Fibroblast of skin of left quadriceps (primary cell): ENCODE measurements at regions not wholly inside any gene's neighbourhood (a gene's known extent, or its start where the extent isn't known, plus 50 kb on each side); places are given as distances from the start of the nearest gene placed in this dataset.
"Not testable (repeated sequence)": the region's sequence is repeated elsewhere in the genome, so short reads cannot be mapped to it uniquely, and the experiment has no call there.

Experiments
- DNase-seq, 2 experiments: peaks; one replicate each; pipeline ENCODE4 v3.0.0-alpha.2; 2013; ENCODE audit warnings: low read depth in 2 of 2

DNA sequence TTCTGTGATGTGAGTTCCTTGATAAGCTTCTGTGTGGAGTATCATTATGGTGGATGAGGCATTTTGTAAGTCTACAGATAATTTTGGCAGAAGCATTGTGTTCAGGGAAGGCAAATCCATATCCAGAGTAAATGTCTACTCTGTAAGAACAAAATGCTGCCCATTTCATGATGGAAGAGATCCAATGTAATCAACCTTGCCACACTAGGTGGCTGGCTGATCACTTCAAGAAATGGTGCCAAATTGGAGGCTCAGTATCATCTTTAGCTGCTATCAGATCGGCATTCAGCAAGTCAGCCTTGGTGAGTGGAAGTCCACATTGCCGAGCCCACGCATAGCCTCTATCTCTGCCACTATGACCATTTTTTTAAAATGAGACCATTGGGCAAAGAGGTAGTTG is 565.8 kb upstream of the USP24 start:
- no peak for DNase-seq

DNA sequence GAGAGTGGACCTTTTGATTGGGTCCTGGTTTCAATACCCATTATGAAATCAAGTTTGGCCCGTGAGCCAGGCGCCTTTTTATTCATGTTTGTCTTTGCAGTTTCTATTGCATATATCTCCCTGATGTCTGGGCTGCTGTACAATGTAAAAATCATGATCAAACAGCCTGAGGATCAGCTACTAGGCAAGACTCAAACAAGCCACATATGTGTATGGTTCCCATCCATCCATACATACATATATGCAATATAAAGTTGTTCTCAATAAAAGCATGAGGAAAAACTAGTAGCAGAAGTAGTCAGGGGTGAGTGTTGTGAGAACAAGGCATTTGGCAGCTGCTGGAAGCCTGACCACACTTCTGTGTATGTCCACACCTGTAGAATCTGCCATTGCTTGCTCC is 562.4 kb upstream of the USP24 start:
- DNase-seq: no peak

DNA sequence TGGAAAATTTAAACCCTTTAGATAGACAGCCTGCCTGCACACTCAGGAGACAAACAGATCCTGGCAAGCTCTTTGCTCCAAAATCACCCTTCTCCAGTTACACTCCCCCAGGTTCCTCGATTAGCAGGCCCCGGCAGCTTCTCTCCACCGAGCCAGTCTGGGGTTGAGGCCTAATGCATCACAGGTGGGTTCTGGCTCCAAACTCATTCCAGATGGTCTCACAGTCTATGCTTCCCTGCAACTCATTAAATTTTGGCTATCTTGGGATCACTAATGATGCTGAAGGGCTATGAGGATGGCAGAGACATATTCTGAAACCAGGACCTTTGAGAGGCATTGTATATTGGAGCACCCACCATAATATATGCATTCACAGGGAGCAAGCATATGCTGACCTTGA is 559.8 kb upstream of the USP24 start:
- peak; percentile 76 to 78 for DNase-seq

DNA sequence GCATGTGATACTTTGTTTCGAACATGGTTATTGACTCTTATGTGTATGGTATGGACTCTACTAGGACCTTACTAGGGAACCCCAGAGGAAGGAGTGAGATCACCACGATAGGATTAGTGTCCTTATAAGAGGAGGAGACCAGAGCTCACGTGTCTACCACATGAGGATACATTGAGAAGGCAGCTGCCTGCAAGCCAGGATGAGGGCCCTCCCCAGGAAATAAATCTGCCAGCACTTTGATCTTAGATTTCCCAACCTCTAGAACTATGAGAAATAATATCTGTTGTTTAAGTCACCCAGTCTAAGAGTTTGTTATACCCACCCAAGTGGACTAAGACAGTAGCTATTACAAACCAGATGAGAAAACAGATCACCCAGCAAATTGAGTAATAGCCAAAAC is 559.3 kb upstream of the USP24 start:
- DNase-seq: peak; percentile 27 to 34

DNA sequence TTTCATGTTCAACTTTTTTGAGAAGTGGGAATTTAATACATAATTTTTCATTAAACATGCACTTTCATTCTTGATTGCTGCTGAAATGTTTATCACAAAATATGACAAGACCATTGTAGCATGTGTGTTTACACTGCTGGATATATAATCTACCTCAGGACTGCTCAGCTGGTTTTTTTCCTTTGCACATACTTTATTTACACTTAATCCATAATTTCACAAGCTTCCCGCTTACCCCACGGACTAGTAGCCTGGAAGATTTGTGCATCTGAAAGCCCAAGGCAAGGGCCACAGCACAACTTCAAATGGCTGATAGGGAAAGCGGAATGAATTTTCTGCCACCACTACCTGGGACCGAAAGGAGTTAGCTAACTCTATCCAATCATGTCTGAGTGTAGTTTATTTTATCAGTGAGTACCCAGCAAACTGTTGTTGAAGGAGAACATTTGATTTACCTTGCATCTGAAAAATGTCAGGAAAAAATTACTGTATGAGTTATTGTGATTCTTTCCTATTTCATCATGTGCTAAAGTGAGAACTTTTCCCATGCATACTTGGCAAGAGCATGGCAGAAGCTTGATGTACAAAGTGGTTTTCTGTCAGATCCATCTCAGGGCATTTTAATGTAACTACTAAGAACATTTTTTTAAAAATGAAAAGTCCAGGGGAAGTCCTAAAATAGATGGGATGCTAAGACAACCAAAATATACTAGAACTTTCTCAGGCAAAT is 558.2 kb upstream of the USP24 start:
- DNase-seq: no peak

DNA sequence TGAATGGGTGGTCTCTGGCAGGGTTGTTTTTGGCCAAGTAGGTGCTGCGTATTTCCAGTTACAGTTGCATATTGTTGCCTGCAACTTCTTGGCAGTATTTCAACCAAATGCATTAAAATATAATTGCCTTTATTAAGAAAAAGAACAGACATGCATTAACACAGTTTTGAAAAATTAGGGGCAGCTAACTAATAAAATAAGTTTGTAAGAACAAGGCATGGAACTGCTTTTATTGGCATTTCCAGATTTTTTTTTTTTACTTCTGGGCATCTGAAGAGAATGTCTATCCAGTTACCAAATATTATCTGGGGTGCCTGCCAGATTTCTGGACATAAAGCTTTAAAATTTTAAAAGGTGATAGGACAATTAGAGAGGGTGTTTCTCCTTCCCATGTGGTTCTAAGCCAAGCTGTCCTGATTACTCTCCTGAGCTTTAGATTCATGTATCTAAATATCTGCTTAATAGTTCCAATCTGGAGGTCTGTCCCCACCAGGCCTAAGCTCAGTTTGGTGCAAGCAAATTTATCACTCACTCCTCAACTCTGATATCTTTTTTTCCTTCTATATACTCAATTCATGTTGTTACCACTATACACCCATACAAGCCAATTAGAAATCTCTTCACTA is 553.3 kb upstream of the USP24 start:
- DNase-seq: no peak

DNA sequence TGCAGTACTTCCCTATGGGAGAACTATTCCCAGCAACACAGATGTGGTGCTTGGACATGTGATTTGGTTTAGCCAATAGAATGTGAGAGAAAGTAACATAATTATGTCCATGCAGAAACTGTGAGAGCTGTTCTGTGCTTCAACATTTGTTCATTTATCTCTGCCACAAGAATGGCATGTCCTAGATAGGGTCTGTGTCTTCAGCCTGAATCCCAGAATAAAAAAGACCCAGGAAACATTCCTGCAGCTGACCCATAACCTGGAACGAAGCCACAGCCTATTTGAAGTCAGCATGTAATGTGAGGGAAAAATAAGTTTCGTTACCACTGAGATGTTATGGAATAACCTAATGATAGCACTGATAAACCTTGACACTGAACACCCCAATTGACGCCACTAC is 552.0 kb upstream of the USP24 start:
- DNase-seq: no peak

DNA sequence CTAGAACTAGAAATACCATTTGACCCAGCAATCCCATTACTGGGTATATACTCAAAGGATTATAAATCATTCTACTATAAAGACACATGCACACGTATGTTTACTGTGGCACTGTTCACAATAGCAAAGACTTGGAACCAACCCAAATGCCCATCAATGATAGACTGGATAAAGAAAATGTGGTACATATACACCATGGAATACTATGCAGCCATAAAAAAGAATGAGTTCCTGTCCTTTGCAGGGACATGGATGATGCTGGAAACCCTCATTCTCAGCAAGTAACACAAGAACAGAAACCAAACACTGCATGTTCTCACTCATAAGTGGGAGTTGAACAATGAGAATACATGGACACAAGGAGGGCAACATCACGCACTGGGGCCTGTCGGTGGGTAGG is 550.3 kb upstream of the USP24 start:
- not testable (repeated sequence) for DNase-seq

DNA sequence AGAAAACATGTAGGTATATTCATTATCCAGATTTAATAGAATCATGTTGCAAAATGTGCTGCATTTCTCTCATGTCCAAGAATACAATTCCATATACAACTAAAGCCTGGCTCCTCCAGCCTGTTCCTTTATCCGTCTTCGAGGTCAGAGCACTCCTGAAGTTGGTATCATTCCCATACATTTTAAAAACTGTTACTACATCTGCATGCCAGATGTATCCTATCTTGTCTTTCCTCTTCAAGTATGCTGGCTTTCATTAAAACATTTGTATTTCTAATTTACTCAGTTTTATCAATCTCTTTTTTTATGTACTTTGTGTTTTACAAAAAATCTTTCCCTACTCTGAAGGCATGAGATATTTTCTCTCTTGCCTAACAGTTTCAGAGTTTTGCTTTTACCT is 536.6 kb upstream of the USP24 start:
- DNase-seq: peak; percentile 36 to 47

DNA sequence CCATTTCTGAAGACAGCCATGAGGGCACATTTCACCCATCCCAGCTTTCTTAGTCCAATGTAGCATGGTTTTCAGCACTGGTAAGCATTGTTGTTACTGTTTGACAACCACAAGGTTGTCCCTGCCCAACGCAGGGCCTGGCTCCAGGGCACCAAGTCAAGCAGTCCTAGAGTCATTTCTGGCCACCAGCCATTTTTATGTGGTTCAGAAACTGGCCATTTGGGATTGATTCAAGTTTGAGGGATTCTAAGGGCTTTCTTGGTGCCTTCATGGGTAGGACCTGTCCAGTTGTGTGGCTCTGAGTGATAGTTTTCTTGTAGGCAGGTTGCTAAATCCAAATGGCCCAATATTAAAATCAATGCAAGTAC is 535.4 kb upstream of the USP24 start:
- DNase-seq: no peak

DNA sequence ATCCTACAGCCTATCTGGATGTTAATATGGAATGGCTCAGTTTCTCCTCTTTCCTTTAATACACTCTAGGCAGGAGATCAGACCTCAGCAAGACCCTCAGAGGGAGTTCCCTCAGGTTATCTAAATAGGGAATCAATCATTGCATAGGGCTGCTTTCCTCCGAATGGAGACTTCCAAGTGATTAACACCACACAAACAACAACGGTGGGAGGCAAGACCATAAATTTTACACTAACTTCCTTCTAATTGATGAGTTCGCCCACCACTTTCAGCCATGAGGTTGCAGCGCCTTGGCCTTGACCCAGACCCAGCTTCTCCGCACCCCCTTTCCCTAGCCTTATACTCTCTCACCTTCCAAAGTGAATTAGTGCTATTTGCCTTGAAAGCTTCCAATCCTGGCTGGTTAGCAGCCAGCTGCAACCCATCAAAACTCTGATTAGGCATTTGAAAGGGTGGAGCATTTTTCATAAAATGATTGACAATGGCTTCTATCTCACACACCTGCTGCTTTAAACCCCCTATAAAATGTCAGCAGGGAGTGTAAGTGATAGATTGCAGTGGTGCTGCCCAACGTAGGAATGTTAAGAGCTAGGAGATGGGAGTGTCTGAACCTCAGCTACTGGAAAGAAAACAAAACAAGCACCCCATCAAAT is 534.9 kb upstream of the USP24 start:
- DNase-seq: no peak

DNA sequence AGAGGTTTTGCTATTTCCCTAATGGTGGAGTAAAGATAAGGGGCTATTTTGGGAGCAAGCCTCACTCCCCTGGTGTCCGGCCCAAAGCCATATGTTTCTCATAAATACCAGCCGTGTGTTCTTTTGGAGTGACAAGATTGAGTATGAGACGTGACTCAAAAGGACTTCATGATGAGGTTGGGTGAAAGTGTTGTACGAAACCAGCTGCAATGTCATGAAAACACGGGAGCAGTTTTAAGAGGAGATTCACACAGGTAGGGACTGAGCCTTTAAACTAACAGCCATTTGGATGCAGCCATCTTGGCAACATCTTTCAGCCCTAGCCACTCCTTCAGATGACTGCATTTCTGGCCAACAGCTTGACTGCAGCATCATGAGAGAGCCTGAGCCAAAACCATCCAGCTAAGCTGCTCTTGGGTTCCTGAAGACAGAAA is 532.3 kb upstream of the USP24 start:
- DNase-seq: no peak

DNA sequence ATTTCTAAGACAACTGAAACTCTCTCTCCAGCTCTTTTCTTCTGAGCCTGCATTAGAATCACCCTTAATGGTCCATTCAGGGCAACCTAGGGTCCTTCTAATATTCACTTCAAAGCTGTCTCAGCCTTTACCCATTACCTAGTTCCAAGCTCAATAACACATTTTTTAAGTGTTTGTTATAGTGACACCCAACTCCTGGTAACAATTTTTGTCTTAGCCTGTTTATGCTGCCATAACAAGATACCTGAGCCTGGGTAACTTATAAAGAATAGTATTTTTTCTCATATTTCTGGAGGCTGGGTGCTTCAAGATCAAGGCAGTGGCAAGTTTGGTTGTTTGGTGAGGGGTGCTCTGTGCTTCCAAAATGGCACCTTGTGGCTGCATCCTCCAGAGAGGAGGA is 531.5 kb upstream of the USP24 start:
- no peak for DNase-seq

DNA sequence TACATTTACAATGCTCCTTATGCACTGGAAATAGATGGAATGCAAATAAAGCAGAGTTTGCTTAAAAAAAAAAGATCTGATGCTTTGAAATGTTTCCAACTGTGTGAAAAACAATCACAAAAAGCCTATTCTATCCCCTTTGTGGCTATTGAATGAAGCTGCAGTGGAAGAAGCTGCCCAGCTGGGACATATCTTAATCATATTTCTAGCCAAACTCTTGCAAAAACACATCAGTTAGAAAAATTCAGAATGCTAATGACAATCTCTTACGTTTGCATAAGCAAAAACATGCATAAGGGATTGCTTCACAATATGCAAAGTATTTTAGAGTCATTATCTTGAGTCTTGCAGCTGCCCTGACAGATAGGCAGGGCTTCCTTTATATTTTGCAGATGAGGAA is 526.4 kb upstream of the USP24 start:
- peak; percentile 81 to 85 for DNase-seq

DNA sequence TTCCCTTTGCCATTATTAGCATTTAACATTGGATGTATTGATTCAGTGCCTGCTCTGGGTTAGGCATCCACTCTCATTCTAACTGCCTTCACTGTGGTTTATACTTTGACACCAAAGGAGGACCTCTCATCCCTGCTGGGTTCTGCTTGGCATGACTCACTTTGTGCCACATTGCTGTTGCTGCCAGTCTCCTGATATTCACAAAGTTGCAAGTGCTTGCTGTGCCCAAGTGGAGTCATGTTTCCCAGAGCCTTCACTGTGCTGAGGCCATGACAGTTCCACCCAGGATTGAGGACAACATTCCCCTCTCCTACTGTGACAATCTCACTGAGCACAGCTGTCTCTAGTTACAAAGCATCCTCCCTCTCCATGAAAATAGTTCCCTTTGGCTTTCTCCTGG is 519.9 kb upstream of the USP24 start:
- no peak for DNase-seq

DNA sequence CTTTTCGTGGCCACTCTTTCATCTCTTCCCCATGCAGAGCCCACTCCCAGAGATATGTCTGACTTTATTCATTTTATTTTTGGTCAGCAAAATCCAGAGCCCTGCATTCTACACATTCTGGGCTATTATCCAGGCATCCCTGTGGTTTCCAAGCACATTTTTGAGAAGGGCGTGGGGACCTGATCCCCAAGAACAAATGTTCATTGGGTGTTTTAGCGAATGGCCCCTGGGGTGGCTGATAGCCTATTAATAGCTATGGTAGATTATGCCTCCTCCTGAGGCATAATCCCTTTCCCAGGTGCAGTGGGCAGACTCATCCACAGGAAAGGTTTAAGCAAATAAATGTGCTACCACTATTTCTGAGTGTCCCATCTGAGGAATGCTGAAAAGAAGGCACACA is 511.8 kb upstream of the USP24 start:
- DNase-seq: peak; percentile 89 to 90

DNA sequence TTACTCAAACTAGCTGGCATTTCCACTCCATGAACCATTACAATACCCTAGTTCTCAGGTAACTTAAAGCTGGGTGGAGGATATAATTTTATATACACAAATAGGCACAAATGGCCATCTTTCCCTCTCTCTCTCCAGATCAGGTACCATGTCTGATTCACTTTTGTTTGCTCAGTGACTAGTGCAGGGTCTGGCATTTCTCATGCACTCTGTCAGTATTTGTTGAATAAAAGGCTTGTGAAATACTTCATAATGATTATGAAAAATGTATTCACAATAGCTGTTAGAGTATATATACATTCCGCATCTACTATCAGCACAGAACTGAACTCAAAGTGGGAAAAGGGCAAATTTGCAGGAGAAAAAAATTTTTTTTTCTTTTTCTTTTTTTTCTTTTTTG is 510.2 kb upstream of the USP24 start:
- no peak for DNase-seq

DNA sequence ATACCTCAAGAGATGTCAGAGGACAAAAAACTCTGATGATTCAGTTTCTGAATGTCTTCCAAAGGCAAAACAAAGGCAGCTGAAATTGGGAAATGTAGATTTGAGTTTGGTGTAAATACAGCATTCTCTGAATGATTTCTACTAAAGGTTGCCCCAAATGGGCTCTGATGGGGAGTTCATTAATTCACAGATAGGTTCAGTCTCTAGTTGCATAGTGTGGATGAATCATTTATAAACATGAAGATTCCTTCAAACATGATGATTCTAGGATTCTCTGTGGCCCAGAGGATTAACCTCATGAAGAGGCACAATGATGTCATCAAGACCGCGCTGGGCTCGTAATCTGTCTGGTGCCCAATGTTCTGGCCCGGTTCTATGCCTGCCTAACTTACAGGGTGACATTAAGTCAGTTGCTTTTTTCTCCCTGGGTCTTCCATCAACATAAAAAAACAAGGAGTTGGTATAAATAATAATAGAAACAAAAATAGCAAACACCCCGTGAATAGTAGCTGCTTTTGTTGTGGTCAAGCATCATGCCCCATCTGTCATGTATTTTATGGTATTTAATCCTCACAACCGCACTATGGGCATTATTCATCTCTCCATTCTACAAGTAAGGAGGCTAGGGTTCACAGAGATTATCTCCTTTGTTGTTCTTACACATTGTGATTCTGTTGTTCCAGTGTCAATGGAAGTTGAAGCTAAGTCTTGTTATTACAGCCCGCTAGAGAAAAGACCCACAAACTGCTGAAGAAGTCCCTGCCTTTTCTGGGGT is 509.6 kb upstream of the USP24 start:
- peak; percentile 91 to 92 for DNase-seq

DNA sequence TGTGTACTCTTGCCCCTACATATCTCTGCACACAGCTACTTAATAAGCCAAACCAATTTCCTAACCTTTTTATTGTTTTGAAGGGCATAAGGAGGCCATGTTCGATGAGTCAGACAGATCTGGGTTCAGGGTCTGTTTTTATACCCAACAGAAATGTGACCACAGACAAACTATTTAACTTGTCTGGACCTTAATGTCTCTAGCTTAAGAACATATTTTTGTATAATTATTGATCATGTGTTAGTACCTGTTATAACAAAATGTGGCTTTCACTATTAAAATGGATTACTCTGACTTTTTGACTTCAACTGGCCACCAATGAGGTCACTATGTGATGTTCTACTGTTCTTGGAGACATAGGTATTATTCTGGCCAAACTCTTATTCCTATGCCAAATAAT is 507.8 kb upstream of the USP24 start:
- no peak for DNase-seq

DNA sequence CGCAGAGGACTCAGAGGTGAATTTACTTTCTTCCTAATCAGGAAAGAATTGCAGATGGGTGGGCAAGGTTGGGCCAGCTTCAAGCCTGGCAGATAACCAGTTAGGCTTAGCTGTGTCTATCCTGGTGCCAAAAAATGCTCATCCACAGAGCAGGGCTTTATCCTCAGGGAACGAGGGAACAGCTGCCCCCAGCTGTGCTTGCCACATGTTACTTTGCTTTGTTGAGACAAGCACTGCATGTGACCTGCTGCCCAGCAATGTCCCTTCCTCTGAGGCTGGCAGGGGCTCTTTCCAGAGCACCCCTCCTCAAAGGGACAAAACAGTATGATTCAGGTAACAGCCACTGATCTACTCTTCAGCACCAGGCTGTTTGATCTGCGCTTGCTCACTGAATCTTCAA is 505.1 kb upstream of the USP24 start:
- no peak for DNase-seq

DNA sequence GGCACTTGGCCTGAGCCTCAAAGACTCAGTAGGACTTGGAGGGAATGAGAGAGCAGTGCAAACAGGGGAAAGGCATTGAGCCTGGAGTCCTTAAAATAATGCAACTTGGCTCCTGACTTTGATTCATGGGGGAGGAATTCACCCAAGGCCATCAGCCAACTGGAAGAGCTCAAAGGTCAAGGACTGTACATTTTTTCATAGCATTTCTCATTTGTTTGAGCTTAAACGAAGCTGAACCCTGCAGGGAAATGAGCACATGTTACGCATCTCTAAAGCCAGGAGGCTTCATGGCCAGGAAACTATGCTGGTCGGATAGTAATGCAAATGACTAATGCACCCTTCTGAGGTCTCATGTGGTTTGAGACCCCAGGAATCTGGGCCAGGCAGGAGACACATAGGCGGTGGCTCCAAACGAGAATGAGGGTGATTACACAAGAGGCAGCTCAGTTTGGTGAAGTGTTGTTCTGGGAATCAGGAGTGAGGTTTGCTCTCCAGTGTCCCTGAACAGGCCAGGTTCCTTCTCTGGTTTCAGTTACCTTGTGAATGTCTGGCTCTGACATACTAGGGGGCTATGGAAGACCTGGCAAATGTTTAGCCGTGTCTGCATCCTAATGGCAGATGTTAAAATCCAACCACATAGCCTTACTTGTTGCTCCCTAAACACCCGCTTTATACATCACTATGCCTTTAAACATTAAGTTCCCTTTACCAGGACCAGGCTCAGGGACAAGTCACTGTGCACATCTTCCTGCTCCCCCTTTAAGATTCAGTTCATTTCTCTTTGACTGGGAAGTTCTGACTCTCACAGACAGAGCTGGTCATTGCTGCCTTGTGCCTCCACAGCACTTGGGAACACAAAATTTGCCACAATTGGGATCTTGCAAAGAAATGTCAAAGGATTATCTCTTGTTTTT is 503.9 kb upstream of the USP24 start:
- DNase-seq: peak; percentile 100
